Panc1 (cell line): ENCODE measurements at regions not wholly inside any gene's neighbourhood (a gene's known extent, or its start where the extent isn't known, plus 50 kb on each side); places are given as distances from the start of the nearest gene placed in this dataset.

Source experiments
- POLR2AphosphoS5 ChIP-seq: IDR thresholded peaks from 2 replicates; pipeline ENCODE4 v1.6.1; 2012; ENCODE audit warnings: mild to moderate bottlenecking, low read depth, low read length, moderate library complexity
- REST ChIP-seq, 2 experiments: IDR thresholded peaks; 2 replicates each; pipeline ENCODE4 v1.6.1; 2011 to 2012; ENCODE audit warnings: low read depth in 2 of 2, control low read depth in 1 of 2, low read length in 1 of 2, mild to moderate bottlenecking in 1 of 2, moderate library complexity in 1 of 2; ENCODE audit not compliant: insufficient read depth in 1 of 2
- SIN3A ChIP-seq: IDR thresholded peaks from 2 replicates; pipeline ENCODE4 v1.6.1; 2012; ENCODE audit warnings: low read depth, mild to moderate bottlenecking, low read length, moderate library complexity, borderline replicate concordance; ENCODE audit not compliant: insufficient read depth
- TCF7L2 ChIP-seq: IDR thresholded peaks from 2 replicates; pipeline ENCODE4 v1.6.1; 2011; ENCODE audit warnings: mild to moderate bottlenecking, low read depth, low read length, inconsistent platforms
- TF ChIP-seq, protein P1 (sequence below): fragments of 450-650 bp; IDR thresholded peaks from 2 replicates; pipeline ENCODE4 v1.5.1; 2017; ENCODE audit warnings: mild to moderate bottlenecking

DNA sequence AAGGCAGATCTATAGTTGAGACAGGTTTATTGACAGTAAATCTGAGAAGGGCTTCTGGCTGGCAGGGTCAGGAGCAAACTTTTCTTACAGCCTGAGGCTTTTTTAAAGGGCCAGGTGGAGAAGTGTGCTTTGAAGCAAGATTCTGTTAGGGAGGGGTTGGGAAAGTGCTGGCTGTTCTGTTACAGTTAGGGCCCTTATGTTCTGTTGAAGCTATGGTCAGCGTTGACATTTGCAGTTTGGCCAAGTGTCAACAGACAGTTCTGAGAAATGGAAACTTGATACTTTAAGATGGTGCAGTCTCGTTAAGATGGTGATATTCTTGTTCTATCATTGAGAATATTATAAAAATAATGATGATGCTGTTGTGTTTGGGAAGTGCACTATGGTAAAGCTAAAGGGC is 154.2 kb downstream of the RDH14 start:
- TF ChIP-seq REST (IDR thresholded peaks at IDR 0.05; ENCODE audit: insufficient read depth in 1 of 2, low read depth in 2 of 2, low read length in 1 of 2) (no peak), POLR2AphosphoS5 (no peak), TCF7L2 (no peak), SIN3A (no peak)
- TF ChIP-seq, protein P1, sequence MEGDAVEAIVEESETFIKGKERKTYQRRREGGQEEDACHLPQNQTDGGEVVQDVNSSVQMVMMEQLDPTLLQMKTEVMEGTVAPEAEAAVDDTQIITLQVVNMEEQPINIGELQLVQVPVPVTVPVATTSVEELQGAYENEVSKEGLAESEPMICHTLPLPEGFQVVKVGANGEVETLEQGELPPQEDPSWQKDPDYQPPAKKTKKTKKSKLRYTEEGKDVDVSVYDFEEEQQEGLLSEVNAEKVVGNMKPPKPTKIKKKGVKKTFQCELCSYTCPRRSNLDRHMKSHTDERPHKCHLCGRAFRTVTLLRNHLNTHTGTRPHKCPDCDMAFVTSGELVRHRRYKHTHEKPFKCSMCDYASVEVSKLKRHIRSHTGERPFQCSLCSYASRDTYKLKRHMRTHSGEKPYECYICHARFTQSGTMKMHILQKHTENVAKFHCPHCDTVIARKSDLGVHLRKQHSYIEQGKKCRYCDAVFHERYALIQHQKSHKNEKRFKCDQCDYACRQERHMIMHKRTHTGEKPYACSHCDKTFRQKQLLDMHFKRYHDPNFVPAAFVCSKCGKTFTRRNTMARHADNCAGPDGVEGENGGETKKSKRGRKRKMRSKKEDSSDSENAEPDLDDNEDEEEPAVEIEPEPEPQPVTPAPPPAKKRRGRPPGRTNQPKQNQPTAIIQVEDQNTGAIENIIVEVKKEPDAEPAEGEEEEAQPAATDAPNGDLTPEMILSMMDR: no peak
